ENCODE measurements at regions not wholly inside any gene's neighbourhood (a gene's known extent, or its start where the extent isn't known, plus 50 kb on each side); places are given as distances from the start of the nearest gene placed in this dataset.

- no peak for TF ChIP-seq ZNF462 (CRISPR knock-in tag; IDR thresholded peaks at IDR 0.05)
- TF ChIP-seq CTCF (conservative IDR thresholded peaks at IDR 0.05; ENCODE audit: low read depth in 2 of 2): no peak
- no peak for TF ChIP-seq EZH2phosphoT487 (IDR thresholded peaks at IDR 0.05; ENCODE audit: unreplicated experiment)
- no peak for TF ChIP-seq STAT1 (IDR thresholded peaks at IDR 0.05; ENCODE audit: unreplicated experiment)
- no peak for TF ChIP-seq POLR2AphosphoS5 (IDR thresholded peaks at IDR 0.05; ENCODE audit: low read depth)
- TF ChIP-seq REST (IDR thresholded peaks at IDR 0.05; ENCODE audit: unreplicated experiment): no peak
- no peak for TF ChIP-seq NANOG (IDR thresholded peaks at IDR 0.05; ENCODE audit: borderline replicate concordance)
- no peak for TF ChIP-seq CREB1 (CRISPR knock-in tag; IDR thresholded peaks at IDR 0.05; ENCODE audit: low read depth)
Measured at GRCh38 chr11:127640561-127641451, 640.2 kb upstream of the KIRREL3 start (continued).

Data from GM23338 (cell line).